ENCODE measurements at regions not wholly inside any gene's neighbourhood (a gene's known extent, or its start where the extent isn't known, plus 50 kb on each side); places are given as distances from the start of the nearest gene placed in this dataset.

DNA sequence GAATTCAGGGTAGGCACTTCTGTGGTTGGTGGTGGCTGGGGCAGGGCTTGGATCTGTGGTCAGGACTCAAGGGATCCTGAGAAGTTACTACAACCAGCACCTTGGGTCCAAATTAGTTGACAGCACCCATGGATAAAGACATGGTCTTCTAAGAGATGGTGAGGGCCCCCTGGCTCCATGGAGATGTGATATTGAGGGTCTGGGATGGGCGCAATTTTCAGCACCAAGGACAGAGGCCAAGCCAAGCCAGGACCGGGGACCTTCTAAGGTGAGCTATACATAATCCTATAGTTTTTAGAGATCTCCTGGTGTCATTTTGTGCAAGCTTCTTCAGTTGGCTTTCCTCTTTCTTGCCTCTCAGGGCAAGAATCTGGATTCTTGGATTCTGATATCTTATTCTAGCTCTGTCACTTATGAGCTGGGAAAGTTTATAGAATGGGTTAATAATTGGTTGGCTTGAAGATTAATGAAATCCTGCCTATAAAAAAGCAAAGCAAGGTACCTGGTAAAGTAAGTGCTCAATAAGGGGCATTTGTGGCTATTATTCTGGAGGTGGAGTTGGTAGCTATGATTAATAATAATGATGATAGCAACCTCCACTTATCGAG, 130.1 kb upstream of the LHX5 start:
- TF ChIP-seq, protein P1, sequence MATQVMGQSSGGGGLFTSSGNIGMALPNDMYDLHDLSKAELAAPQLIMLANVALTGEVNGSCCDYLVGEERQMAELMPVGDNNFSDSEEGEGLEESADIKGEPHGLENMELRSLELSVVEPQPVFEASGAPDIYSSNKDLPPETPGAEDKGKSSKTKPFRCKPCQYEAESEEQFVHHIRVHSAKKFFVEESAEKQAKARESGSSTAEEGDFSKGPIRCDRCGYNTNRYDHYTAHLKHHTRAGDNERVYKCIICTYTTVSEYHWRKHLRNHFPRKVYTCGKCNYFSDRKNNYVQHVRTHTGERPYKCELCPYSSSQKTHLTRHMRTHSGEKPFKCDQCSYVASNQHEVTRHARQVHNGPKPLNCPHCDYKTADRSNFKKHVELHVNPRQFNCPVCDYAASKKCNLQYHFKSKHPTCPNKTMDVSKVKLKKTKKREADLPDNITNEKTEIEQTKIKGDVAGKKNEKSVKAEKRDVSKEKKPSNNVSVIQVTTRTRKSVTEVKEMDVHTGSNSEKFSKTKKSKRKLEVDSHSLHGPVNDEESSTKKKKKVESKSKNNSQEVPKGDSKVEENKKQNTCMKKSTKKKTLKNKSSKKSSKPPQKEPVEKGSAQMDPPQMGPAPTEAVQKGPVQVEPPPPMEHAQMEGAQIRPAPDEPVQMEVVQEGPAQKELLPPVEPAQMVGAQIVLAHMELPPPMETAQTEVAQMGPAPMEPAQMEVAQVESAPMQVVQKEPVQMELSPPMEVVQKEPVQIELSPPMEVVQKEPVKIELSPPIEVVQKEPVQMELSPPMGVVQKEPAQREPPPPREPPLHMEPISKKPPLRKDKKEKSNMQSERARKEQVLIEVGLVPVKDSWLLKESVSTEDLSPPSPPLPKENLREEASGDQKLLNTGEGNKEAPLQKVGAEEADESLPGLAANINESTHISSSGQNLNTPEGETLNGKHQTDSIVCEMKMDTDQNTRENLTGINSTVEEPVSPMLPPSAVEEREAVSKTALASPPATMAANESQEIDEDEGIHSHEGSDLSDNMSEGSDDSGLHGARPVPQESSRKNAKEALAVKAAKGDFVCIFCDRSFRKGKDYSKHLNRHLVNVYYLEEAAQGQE (IDR thresholded peaks at IDR 0.05): peak; percentile 94
- TF ChIP-seq FOSB (CRISPR knock-in tag; IDR thresholded peaks at IDR 0.05) (no peak), EHMT2 (IDR thresholded peaks at IDR 0.05; ENCODE audit: low read depth) (peak; percentile 70; the same call in 1 of the 2 replicates)
- WGBS (ENCODE audit: missing lambda C conversion rate): 33% methylated on average over 3 of the region's 3 CpGs
- ATAC-seq: no peak
- Histone ChIP-seq H3K4me1 (no peaks in the 10 kb centered on the region), H3K4me3 (no peak overlapping the region), H3K4me2 (no peak overlapping the region), H3K27ac (no peak overlapping the region), H3K9me3 (no peaks in the 10 kb centered on the region)
- DNase-seq (ENCODE audit: low read depth in 1 of 2, low spot score in 1 of 2): no peak
- CTCF ChIA-PET: interaction anchor here (1.0 kb wide), 1 partner anchor 13 kb away, joined by 3 read pairs; no protein-coding TSS in a partner anchor
- POLR2A ChIA-PET: no interaction called here
- no peak for FAIRE-seq

DNA sequence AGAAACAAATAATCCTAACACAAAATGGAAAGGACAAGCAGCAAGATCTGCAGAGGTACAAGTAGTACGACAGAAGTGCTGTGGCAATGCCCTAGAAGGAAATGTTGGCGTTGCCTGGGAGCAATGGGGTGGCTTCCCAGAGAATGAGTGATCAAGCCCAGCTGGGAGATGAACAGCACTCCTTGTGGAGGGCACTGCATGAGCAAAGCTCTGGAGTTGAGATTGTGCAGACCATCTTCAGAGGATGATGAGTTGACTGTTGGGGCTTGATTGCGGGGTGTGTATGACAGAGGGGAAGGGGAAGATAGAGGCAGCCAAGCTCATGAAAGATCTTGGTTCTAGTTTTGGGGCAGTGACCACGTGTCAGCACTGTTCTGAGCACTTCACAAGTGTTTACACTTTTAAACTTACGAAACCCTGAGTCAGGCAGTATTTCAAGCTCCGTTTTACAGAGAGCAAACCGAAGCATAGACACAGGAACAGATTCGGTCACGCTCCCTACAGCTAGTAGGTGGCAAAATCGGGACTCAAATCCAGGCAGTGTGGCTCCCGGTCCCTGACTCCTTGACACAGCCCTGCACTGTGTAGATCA, 127.2 kb upstream of the LHX5 start:
- whole genome bisulfite sequencing (ENCODE audit: missing lambda C conversion rate): 3% methylated on average over 11 of the region's 11 CpGs
- ChIA-PET POLR2A (no interaction called here), CTCF (interaction anchor here (1.3 to 1.5 kb wide), 2 partner anchors 11 kb away, joined by 3 to 4 read pairs; no protein-coding TSS in a partner anchor)
- peaks cover 7% of the 10 kb centered on the region; the same call in 2 of the 3 replicates for H3K9me3 ChIP-seq
- H3K4me1 ChIP-seq: no peaks in the 10 kb centered on the region
- no peak for FAIRE-seq
- peak; percentile 36 to 46; a peak in 4 of 6 replicates for ATAC-seq
- no peak for DNase-seq (ENCODE audit: low read depth in 1 of 2, low spot score in 1 of 2)
- no peak for TF ChIP-seq RCOR1 (IDR thresholded peaks at IDR 0.05; ENCODE audit: low read depth, low read length)
- no peak for TF ChIP-seq CBX8 (IDR thresholded peaks at IDR 0.05)
- TF ChIP-seq HOXB13 (CRISPR knock-in tag; IDR thresholded peaks at IDR 0.05; ENCODE audit: low read depth): no peak
- TF ChIP-seq, protein P2, sequence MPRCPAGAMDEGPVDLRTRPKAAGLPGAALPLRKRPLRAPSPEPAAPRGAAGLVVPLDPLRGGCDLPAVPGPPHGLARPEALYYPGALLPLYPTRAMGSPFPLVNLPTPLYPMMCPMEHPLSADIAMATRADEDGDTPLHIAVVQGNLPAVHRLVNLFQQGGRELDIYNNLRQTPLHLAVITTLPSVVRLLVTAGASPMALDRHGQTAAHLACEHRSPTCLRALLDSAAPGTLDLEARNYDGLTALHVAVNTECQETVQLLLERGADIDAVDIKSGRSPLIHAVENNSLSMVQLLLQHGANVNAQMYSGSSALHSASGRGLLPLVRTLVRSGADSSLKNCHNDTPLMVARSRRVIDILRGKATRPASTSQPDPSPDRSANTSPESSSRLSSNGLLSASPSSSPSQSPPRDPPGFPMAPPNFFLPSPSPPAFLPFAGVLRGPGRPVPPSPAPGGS (IDR thresholded peaks at IDR 0.05): no peak
- no peak for TF ChIP-seq POLR2AphosphoS2 (conservative IDR thresholded peaks at IDR 0.05; ENCODE audit: low read length)
- TF ChIP-seq, protein P3, sequence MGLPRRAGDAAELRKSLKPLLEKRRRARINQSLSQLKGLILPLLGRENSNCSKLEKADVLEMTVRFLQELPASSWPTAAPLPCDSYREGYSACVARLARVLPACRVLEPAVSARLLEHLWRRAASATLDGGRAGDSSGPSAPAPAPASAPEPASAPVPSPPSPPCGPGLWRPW (IDR thresholded peaks at IDR 0.05): no peak
- no peak for TF ChIP-seq JUN (IDR thresholded peaks at IDR 0.05)
- no peak for TF ChIP-seq PHF8 (IDR thresholded peaks at IDR 0.05; ENCODE audit: borderline replicate concordance, low read depth)
- TF ChIP-seq HOXB5 (CRISPR knock-in tag; IDR thresholded peaks at IDR 0.05): no peak
- TF ChIP-seq CHD4 (IDR thresholded peaks at IDR 0.05; ENCODE audit: borderline replicate concordance): no peak
- no peak for TF ChIP-seq ZSCAN20 (CRISPR knock-in tag; IDR thresholded peaks at IDR 0.05)
- TF ChIP-seq RARB (CRISPR knock-in tag; IDR thresholded peaks at IDR 0.05): no peak
- no peak for TF ChIP-seq HOXA7 (CRISPR knock-in tag; IDR thresholded peaks at IDR 0.05)
- TF ChIP-seq, protein P4, sequence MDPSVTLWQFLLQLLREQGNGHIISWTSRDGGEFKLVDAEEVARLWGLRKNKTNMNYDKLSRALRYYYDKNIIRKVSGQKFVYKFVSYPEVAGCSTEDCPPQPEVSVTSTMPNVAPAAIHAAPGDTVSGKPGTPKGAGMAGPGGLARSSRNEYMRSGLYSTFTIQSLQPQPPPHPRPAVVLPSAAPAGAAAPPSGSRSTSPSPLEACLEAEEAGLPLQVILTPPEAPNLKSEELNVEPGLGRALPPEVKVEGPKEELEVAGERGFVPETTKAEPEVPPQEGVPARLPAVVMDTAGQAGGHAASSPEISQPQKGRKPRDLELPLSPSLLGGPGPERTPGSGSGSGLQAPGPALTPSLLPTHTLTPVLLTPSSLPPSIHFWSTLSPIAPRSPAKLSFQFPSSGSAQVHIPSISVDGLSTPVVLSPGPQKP (IDR thresholded peaks at IDR 0.05; ENCODE audit: low read depth, low read length): no peak
- no peak for TF ChIP-seq MYC (IDR thresholded peaks at IDR 0.05; ENCODE audit: borderline replicate concordance, low read length)
- no peak for TF ChIP-seq ZNF302 (CRISPR knock-in tag; IDR thresholded peaks at IDR 0.05)
- H3K27ac ChIP-seq: no peak overlapping the region
- no peak overlapping the region for H3K4me2 ChIP-seq
- H3K4me3 ChIP-seq: no peak overlapping the region
